Calu3 (cell line): ENCODE measurements at regions not wholly inside any gene's neighbourhood (a gene's known extent, or its start where the extent isn't known, plus 50 kb on each side); places are given as distances from the start of the nearest gene placed in this dataset.

Experiments used
- BruUV-seq: library from RNA; stranded (reverse); fragments of 400-500 nt; replicated peaks from 2 replicates; lab custom pipeline; 2021; lab: Mats Ljungman, UMichigan
- CTCF ChIA-PET: fragments of 300-600 bp; sonication (Branson Sonifier 250); formaldehyde crosslinking; loops from one replicate; lab custom pipeline; 2022; ENCODE audit warnings: antibody characterized with exemption; lab: Charles Lee
- DNase-seq: peaks from one replicate; pipeline ENCODE4 v3.0.0; 2022
- H3K27ac Mint-ChIP-seq: one replicate; pipeline ENCODE4 v1.8.0; 2022; ENCODE audit warnings: mixed read lengths; ENCODE audit not compliant: unreplicated experiment
- H3K27me3 Mint-ChIP-seq: one replicate; pipeline ENCODE4 v1.8.0; 2022; ENCODE audit warnings: mixed read lengths; ENCODE audit not compliant: unreplicated experiment
- H3K36me3 Mint-ChIP-seq: one replicate; pipeline ENCODE4 v1.8.0; 2022; ENCODE audit warnings: mild to moderate bottlenecking, moderate library complexity, mixed read lengths; ENCODE audit not compliant: insufficient read depth, unreplicated experiment
- H3K4me1 Mint-ChIP-seq: one replicate; pipeline ENCODE4 v1.8.0; 2022; ENCODE audit warnings: mild to moderate bottlenecking, low read depth, mixed read lengths; ENCODE audit not compliant: unreplicated experiment
- H3K4me3 Mint-ChIP-seq: one replicate; pipeline ENCODE4 v1.8.0; 2022; ENCODE audit warnings: mild to moderate bottlenecking, low read depth, moderate library complexity, mixed read lengths; ENCODE audit not compliant: unreplicated experiment
- H3K9me3 Mint-ChIP-seq: one replicate; pipeline ENCODE4 v1.8.0; 2022; ENCODE audit warnings: low read depth, mixed read lengths; ENCODE audit not compliant: unreplicated experiment
- intact Hi-C: fragments of 100-400 bp; cut with micrococcal nuclease; formaldehyde crosslinking; loops from one replicate; pipeline ENCODE4 v1.10.0; 2022; ENCODE audit not compliant: unreplicated experiment
- TF ChIP-seq, protein P1 (sequence below): fragments of 200-600 bp; IDR thresholded peaks from one replicate; pipeline ENCODE4 v1.8.0; 2022; ENCODE audit warnings: antibody characterized with exemption; ENCODE audit not compliant: unreplicated experiment

DNA sequence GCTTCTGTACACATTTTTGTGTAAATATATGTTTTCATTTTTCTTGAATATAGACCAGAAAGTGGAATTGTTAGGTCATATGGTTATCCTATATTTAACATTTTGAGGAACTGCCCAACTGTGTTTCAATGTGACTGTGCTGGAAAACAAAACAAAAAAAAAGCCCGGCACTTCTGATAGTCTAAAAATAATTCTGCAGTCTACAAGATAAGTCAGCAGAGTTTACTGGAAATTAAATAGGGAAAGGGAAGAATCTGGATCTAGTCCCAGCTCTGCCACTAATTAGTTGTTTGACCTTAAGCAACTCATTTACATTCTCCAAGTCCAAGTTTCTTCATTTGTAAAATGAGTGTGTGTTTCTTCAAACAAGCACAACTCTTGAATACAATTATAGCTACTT lies 869.1 kb upstream of the B3GALT2 start:
- BruUV-seq, result no TSS peak
- DNase-seq, result no peak
- intact Hi-C loops, result no loop called here
- no peaks in the 10 kb centered on the region for H3K4me1 Mint-ChIP-seq
- no peaks in the 10 kb centered on the region for H3K27me3 Mint-ChIP-seq
- TF ChIP-seq, protein P1, sequence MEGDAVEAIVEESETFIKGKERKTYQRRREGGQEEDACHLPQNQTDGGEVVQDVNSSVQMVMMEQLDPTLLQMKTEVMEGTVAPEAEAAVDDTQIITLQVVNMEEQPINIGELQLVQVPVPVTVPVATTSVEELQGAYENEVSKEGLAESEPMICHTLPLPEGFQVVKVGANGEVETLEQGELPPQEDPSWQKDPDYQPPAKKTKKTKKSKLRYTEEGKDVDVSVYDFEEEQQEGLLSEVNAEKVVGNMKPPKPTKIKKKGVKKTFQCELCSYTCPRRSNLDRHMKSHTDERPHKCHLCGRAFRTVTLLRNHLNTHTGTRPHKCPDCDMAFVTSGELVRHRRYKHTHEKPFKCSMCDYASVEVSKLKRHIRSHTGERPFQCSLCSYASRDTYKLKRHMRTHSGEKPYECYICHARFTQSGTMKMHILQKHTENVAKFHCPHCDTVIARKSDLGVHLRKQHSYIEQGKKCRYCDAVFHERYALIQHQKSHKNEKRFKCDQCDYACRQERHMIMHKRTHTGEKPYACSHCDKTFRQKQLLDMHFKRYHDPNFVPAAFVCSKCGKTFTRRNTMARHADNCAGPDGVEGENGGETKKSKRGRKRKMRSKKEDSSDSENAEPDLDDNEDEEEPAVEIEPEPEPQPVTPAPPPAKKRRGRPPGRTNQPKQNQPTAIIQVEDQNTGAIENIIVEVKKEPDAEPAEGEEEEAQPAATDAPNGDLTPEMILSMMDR, result no peak
- CTCF ChIA-PET, result interaction anchor here (0.5 kb wide), 1 partner anchor 1581 kb away, joined by 3 read pairs; no protein-coding TSS in a partner anchor
- no peaks in the 10 kb centered on the region for H3K36me3 Mint-ChIP-seq
- no peak overlapping the region for H3K27ac Mint-ChIP-seq
- H3K9me3 Mint-ChIP-seq, result peaks cover 3% of the 10 kb centered on the region
- H3K4me3 Mint-ChIP-seq, result no peak overlapping the region

DNA sequence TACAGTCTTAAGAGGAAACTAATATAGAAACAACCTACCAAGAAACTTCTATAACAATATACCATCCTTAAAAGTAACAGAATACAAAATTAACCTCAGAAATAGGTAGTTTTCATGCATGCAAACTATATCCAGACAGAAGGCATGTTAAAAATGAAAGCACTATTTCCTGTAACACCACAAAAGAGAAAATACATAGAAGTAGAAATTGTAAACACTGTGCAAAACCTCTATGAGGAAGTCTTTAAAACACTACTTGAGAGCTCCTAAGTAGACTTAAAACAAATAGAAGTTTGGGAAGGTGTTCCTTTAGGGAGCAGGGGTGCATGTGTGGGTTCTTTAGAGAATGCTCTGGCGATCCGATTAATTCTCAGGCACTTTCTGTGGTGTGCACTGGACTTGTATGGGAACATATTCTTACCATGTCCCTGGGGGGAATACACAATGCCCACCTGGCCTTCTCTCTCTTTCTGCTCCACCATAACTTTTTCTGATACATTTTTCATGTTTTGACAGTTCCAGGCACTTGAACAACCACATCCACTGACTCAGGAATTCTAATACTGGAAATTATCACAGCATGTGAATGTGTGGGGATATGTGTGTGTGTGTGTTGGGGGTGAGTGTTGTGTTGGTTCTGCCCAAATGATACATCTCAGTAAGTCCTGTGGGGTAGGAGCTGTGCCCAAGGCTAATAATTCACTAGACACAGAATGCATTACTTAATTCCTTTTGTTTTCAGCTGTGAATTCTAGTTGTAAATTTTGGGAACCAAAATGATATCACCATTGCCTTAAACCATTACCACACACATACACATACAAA lies 866.3 kb upstream of the B3GALT2 start:
- H3K9me3 Mint-ChIP-seq, result no peaks in the 10 kb centered on the region
- H3K27me3 Mint-ChIP-seq, result no peaks in the 10 kb centered on the region
- H3K36me3 Mint-ChIP-seq, result no peaks in the 10 kb centered on the region
- no peak overlapping the region for H3K27ac Mint-ChIP-seq
- DNase-seq, result no peak
- TF ChIP-seq, protein P1, result no peak
- no peaks in the 10 kb centered on the region for H3K4me1 Mint-ChIP-seq
- intact Hi-C loops, result no loop called here
- CTCF ChIA-PET, result no interaction called here
- BruUV-seq, result no TSS peak
- H3K4me3 Mint-ChIP-seq, result no peak overlapping the region

DNA sequence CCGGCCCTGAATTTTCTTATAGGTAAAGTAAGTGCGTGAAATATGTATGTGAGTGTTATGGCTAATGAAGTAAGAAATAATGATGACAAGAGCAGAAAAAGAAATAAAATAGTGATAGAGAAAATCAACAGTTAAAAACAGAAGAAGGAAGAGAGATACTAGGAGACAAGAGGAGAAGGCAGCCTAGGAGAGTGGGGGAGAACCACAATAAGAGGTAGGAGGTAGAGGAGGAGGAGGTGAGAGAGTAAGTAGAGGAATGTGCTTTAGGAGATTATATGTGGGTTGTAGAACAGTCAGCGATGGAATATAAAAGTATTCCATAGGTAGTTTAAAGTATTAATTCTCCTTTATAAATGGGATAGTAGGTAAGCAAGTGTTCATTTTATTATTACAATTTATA lies 861.5 kb upstream of the B3GALT2 start:
- Mint-ChIP-seq H3K27me3 (no peaks in the 10 kb centered on the region), H3K4me1 (no peaks in the 10 kb centered on the region), H3K27ac (no peak overlapping the region), H3K4me3 (no peak overlapping the region), H3K36me3 (no peaks in the 10 kb centered on the region), H3K9me3 (no peaks in the 10 kb centered on the region)
- CTCF ChIA-PET, result no interaction called here
- no peak for DNase-seq
- no TSS peak for BruUV-seq
- intact Hi-C loops, result no loop called here
- TF ChIP-seq, protein P1, result no peak

DNA sequence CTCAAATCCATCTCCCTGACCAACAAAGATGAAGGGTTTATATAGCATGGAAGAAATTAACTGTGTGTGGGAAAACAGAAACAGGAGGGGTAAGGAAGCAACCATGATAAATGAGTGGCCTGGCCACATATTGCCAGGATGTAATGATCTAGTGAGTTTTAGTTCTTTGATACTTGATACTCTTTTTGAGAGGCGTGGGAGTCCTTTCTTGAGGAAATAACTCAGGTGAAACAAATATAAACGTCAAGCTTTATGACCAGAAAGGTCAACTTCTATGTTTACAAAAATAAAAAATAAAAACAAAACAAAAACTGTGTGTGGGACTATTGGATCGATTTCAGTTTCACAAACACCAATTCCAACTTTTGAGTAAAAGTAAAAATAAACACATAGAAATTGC lies 860.8 kb upstream of the B3GALT2 start:
- no peak overlapping the region for H3K4me3 Mint-ChIP-seq
- no peaks in the 10 kb centered on the region for H3K36me3 Mint-ChIP-seq
- H3K27me3 Mint-ChIP-seq, result no peaks in the 10 kb centered on the region
- BruUV-seq, result no TSS peak
- TF ChIP-seq, protein P1, result no peak
- intact Hi-C loops, result no loop called here
- no peak overlapping the region for H3K27ac Mint-ChIP-seq
- DNase-seq, result no peak
- CTCF ChIA-PET, result no interaction called here
- H3K4me1 Mint-ChIP-seq, result no peaks in the 10 kb centered on the region
- no peaks in the 10 kb centered on the region for H3K9me3 Mint-ChIP-seq
